Upper lobe of right lung (tissue), 1 donor: ENCODE measurements at regions not wholly inside any gene's neighbourhood (a gene's known extent, or its start where the extent isn't known, plus 50 kb on each side); places are given as distances from the start of the nearest gene placed in this dataset.
"Not testable (repeated sequence)": the region's sequence is repeated elsewhere in the genome, so short reads cannot be mapped to it uniquely, and the experiment has no call there.

Experiments
- ATAC-seq: fragments of 200-7000 bp; cut with Tn5 transposase; one replicate; pipeline ENCODE4 v1.9.1; 2020; ENCODE audit warnings: mild to moderate bottlenecking, moderate library complexity
- DNase-seq: peaks from one replicate; pipeline ENCODE4 v3.0.0-alpha.2; 2020
- H3K27ac ChIP-seq: fragments of 200-600 bp; one replicate; pipeline ENCODE4 v1.8.0; 2022
- H3K27me3 ChIP-seq: fragments of 200-600 bp; one replicate; pipeline ENCODE4 v1.8.0; 2022; ENCODE audit warnings: mild to moderate bottlenecking
- H3K36me3 ChIP-seq: fragments of 200-600 bp; one replicate; pipeline ENCODE4 v1.8.0; 2022
- H3K4me1 ChIP-seq: fragments of 200-600 bp; one replicate; pipeline ENCODE4 v1.8.0; 2022
- H3K4me3 ChIP-seq: fragments of 200-600 bp; one replicate; pipeline ENCODE4 v1.8.0; 2022; ENCODE audit warnings: mild to moderate bottlenecking
- H3K9me3 ChIP-seq: fragments of 200-600 bp; one replicate; pipeline ENCODE4 v1.8.0; 2022
- CTCF ChIP-seq: fragments of 200-600 bp; IDR thresholded peaks from one replicate; pipeline ENCODE4 v1.8.0; 2022; ENCODE audit warnings: antibody characterized with exemption
- intact Hi-C: fragments of 100-400 bp; cut with DNase I; formaldehyde crosslinking; loops from one replicate; pipeline ENCODE4 v1.11.0; 2022
- donor health status: DM: no; HTN: yes; CAD: no; lungs with severe emphysema.

GRCh38 chr7:93025389-93025788 is 92.4 kb downstream of the SAMD9 start:
- Histone ChIP-seq H3K27me3 (no peaks in the 10 kb centered on the region), H3K36me3 (no peaks in the 10 kb centered on the region), H3K4me3 (no peak overlapping the region), H3K4me1 (no peaks in the 10 kb centered on the region), H3K27ac (no peak overlapping the region), H3K9me3 (no peaks in the 10 kb centered on the region)
- ATAC-seq (no peak), DNase-seq (no peak)
- intact Hi-C loops: no loop called here
- no peak for TF ChIP-seq CTCF

- H3K9me3 ChIP-seq, ATAC-seq, H3K36me3 ChIP-seq, DNase-seq, H3K4me3 ChIP-seq, H3K4me1 ChIP-seq, H3K27ac ChIP-seq, intact Hi-C loops, H3K27me3 ChIP-seq: not testable (repeated sequence)
Measured at GRCh38 chr7:93022931-93023478, 94.8 kb downstream of the SAMD9 start.

GRCh38 chr7:93021748-93022147 is 96.0 kb downstream of the SAMD9 start:
- ATAC-seq: no peak

GRCh38 chr7:93018716-93019115 is 99.1 kb downstream of the SAMD9 start:
- intact Hi-C loops: no loop called here
- Histone ChIP-seq H3K4me3 (no peak overlapping the region), H3K9me3 (no peaks in the 10 kb centered on the region), H3K36me3 (no peaks in the 10 kb centered on the region), H3K27ac (no peak overlapping the region), H3K4me1 (no peaks in the 10 kb centered on the region), H3K27me3 (no peaks in the 10 kb centered on the region)
- ATAC-seq: no peak
- no peak for TF ChIP-seq CTCF
- DNase-seq: no peak

More at GRCh38 chr7:93021748-93022147, 96.0 kb downstream of the SAMD9 start:
- Histone ChIP-seq H3K9me3 (no peaks in the 10 kb centered on the region), H3K36me3 (no peaks in the 10 kb centered on the region), H3K4me1 (no peaks in the 10 kb centered on the region), H3K27me3 (no peaks in the 10 kb centered on the region), H3K27ac (no peak overlapping the region), H3K4me3 (no peak overlapping the region)
- intact Hi-C loops: no loop called here
- no peak for DNase-seq
- no peak for TF ChIP-seq CTCF

GRCh38 chr7:93016681-93017381 is 100.9 kb downstream of the SAMD9 start:
- no peaks in the 10 kb centered on the region for H3K4me1 ChIP-seq
- TF ChIP-seq CTCF: no peak
- ATAC-seq (no peak), DNase-seq (no peak)
- no peaks in the 10 kb centered on the region for H3K9me3 ChIP-seq
- intact Hi-C loops: no loop called here
- H3K27me3 ChIP-seq: no peaks in the 10 kb centered on the region
- H3K36me3 ChIP-seq: no peaks in the 10 kb centered on the region
- H3K27ac ChIP-seq: no peak overlapping the region
- no peak overlapping the region for H3K4me3 ChIP-seq

- intact Hi-C loops: no loop called here
- ATAC-seq: no peak
- no peaks in the 10 kb centered on the region for H3K36me3 ChIP-seq
- DNase-seq: no peak
- no peaks in the 10 kb centered on the region for H3K4me1 ChIP-seq
- H3K27ac ChIP-seq: no peak overlapping the region
- no peaks in the 10 kb centered on the region for H3K27me3 ChIP-seq
- H3K9me3 ChIP-seq: no peaks in the 10 kb centered on the region
- no peak for TF ChIP-seq CTCF
- no peak overlapping the region for H3K4me3 ChIP-seq
Measured at GRCh38 chr7:93015779-93016481, 101.8 kb downstream of the SAMD9 start.
